Transverse colon (tissue), 4 donors: ENCODE measurements at regions not wholly inside any gene's neighbourhood (a gene's known extent, or its start where the extent isn't known, plus 50 kb on each side); places are given as distances from the start of the nearest gene placed in this dataset.

Source experiments
- EP300 ChIP-seq: sonication (generic); formaldehyde crosslinking; IDR thresholded peaks from one replicate; pipeline ENCODE4 v1.6.1; 2017; ENCODE audit warnings: antibody characterized with exemption, low read depth
- POLR2A ChIP-seq: fragments of 450-650 bp; IDR thresholded peaks from one replicate; pipeline ENCODE4 v1.6.1; 2016; ENCODE audit warnings: antibody characterized with exemption, mild to moderate bottlenecking, moderate library complexity
- POLR2AphosphoS5 ChIP-seq, 3 donors: sonication (generic); formaldehyde crosslinking; IDR thresholded peaks; one replicate each; pipeline ENCODE4 v1.6.1; 2016; ENCODE audit warnings: antibody characterized with exemption in 3 of 3
- TF ChIP-seq, protein P1 (sequence below), 5 experiments: fragments of 200-600 bp in 3 of 5; fragments of 450-650 bp in 2 of 5; sonication (generic) in 3 of 5; IDR thresholded peaks; 1 replicate in 2 of 5; 2 replicates in 3 of 5; pipeline ENCODE4 v1.5.1; 2016 to 2017; ENCODE audit warnings: antibody characterized with exemption in 5 of 5, inconsistent platforms in 3 of 5, mild to moderate bottlenecking in 2 of 5, moderate library complexity in 1 of 5

- TF ChIP-seq, protein P1, sequence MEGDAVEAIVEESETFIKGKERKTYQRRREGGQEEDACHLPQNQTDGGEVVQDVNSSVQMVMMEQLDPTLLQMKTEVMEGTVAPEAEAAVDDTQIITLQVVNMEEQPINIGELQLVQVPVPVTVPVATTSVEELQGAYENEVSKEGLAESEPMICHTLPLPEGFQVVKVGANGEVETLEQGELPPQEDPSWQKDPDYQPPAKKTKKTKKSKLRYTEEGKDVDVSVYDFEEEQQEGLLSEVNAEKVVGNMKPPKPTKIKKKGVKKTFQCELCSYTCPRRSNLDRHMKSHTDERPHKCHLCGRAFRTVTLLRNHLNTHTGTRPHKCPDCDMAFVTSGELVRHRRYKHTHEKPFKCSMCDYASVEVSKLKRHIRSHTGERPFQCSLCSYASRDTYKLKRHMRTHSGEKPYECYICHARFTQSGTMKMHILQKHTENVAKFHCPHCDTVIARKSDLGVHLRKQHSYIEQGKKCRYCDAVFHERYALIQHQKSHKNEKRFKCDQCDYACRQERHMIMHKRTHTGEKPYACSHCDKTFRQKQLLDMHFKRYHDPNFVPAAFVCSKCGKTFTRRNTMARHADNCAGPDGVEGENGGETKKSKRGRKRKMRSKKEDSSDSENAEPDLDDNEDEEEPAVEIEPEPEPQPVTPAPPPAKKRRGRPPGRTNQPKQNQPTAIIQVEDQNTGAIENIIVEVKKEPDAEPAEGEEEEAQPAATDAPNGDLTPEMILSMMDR (IDR thresholded peaks at IDR 0.05): no peak
- TF ChIP-seq EP300: no peak
- TF ChIP-seq POLR2AphosphoS5 (IDR thresholded peaks at IDR 0.05): no peak
- no peak for TF ChIP-seq POLR2A
Observed at GRCh38 chr2:6017736-6018286, 325.6 kb downstream of the SOX11 start.
